GM18507 (cell line): ENCODE measurements at regions not wholly inside any gene's neighbourhood (a gene's known extent, or its start where the extent isn't known, plus 50 kb on each side); places are given as distances from the start of the nearest gene placed in this dataset.

ENCODE experiments used
- DNase-seq: peaks from one replicate; pipeline ENCODE4 v3.0.0; 2011; ENCODE audit warnings: low read depth; ENCODE audit not compliant: insufficient read length; ENCODE audit errors: extremely low spot score
- FAIRE-seq: peaks from 2 replicates; lab custom pipeline; 2011; peaks lifted over from hg19 to GRCh38; lab: Jason Lieb, UNC

- DNase-seq (no peak), FAIRE-seq (no peak)
Observed at GRCh38 chrX:7318241-7318640, 170.3 kb upstream of the PUDP start.

DNA sequence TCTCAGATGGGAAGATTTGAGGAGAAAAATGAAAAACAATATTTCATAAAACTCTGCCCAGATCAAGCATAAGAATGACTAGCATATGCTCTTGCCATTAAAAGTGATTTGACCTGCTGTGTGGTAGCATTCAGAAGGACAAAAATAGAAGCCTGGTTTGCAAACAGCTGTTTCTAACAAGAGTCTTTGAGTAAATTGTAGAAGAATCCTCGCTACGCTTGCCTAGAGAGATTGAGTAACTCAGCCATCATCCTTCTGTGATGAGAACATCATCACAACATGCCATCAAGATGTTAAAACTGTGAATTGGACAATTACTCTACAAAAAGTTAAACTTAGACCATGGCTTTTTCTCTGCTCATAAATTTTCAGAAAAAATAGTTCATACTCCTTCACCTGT, 168.9 kb upstream of the PUDP start:
- no peak for FAIRE-seq
- DNase-seq, result no peak

- FAIRE-seq (no peak), DNase-seq (no peak)
Observed at GRCh38 chrX:7316280-7316679, 168.3 kb upstream of the PUDP start.

GRCh38 chrX:7314425-7314824, 166.5 kb upstream of the PUDP start:
- DNase-seq (no peak), FAIRE-seq (no peak)

GRCh38 chrX:7307720-7308119, 159.8 kb upstream of the PUDP start:
- no peak for DNase-seq
- FAIRE-seq, result no peak

DNA sequence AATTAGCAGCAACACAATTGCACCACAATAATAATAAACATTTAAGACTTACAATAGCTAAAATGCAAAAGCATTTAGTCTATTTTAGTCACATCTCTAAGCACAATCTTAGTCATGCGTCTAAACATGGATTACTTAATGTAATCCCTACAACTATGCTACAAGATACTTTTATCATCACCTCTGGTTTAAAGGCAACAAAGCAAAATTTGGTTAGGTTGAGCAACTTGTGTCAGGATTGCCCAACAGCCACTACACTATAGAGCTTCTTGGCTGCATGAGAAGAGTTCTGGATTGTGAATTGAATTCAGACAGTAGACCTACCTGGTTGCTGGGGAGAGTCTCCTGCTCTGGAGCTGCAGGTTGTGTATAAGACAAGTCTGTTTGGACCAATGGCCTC, 146.5 kb upstream of the PUDP start:
- FAIRE-seq, result no peak

DNA sequence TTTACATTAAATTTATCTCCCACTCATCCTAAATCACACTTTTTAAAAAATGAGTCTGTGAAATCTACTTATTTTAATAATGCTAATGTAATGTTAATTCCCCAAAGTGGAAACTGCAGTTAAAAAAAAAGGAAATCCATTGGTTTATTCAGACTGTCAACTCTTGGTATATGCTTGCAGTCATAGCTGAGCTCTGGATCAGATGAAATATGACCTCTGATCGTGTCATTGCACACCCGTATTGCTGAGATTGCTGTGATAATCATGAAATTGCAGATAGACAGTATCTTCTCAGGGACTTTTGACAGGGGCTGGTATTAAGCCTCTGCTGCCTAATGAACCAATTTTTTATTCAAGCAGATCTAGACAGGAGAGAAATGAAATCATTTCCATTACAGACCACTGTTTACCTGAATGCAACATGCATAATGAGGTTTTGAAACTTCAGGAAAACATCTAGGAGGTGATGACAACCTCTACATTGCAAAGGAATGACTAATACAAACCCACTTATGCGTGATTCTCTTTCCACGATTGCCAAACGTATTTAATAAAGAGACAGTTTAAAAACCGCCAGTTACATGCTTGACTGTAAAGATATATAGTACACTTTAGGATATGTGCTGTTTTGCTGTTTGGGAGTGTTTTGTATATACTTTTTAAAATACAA, 138.3 kb upstream of the PUDP start:
- DNase-seq (no peak), FAIRE-seq (no peak)

More for the DNA sequence above, 146.5 kb upstream of the PUDP start:
- no peak for DNase-seq

DNA sequence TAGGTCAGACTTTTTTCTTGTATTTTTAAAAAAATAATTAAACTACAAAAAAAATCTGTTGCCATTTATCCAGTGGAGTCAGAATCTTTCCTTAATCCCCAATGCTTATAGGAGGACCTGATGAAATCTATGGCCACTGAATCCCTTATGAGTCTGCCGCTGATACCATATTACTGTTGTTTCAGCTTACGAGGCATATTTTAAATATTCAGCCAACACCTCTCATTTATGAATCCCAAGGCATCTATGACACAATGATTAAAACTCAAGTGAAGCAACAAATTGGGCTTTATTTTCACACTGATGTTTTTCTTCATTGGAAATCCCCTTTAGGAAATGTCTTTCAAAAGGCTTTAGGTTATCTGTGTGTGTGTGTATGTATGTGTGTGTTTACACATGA, 137.8 kb upstream of the PUDP start:
- DNase-seq, result no peak
- FAIRE-seq, result no peak

DNA sequence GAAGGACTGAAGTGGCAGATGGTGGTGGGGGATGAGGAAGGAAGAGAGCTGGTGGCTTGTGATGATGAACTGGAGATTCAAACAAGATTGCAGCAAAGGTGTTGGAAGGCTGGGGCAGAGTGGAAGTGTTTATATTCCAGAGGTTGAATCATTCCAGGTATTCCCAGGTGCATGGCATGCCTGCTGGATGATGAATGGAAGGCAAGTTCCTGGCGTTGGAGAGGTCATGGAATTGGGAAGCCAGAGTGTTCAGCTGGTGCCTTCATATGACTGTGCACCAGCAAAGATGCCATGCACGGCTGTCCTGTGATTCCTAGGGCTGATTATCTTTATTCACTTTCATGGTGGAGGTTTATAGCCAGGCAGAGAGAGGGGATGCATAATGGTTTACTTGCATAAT, 135.8 kb upstream of the PUDP start:
- FAIRE-seq (no peak), DNase-seq (no peak)

- no peak for FAIRE-seq
- no peak for DNase-seq
Observed at GRCh38 chrX:7280520-7280919, 132.6 kb upstream of the PUDP start.

- FAIRE-seq, result no peak
- DNase-seq, result no peak
Observed at GRCh38 chrX:7272346-7272745, 124.4 kb upstream of the PUDP start.

- DNase-seq (no peak), FAIRE-seq (no peak)
Observed at GRCh38 chrX:7270933-7271332, 123.0 kb upstream of the PUDP start.

GRCh38 chrX:7269991-7270390, 122.0 kb upstream of the PUDP start:
- DNase-seq, result no peak
- no peak for FAIRE-seq

DNA sequence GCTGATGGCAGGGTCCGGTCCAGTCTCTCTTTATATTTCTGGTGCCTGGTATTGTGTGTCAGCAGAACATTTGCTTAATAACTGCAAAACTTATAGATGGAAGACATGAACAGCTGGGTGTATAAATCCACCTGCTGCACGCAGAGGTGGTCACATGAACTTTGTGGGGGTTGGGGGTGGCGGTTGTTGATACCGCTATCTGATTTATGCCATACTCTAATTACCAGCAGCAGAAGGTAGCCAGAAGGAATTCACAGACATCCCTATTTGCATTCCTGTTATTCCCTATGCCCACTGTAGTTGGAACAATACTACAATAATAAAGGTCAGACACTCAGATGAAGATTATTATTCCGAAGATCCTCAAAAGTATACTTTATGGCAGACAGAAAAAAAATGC, 121.6 kb upstream of the PUDP start:
- DNase-seq, result no peak
- no peak for FAIRE-seq

GRCh38 chrX:7266288-7266687, 118.3 kb upstream of the PUDP start:
- DNase-seq, result no peak
- FAIRE-seq, result no peak

GRCh38 chrX:7264399-7264798, 116.4 kb upstream of the PUDP start:
- DNase-seq, result no peak

GRCh38 chrX:7263961-7264360, 116.0 kb upstream of the PUDP start:
- FAIRE-seq (no peak), DNase-seq (no peak)

More at GRCh38 chrX:7264399-7264798, 116.4 kb upstream of the PUDP start:
- FAIRE-seq, result peak; percentile 77

DNA sequence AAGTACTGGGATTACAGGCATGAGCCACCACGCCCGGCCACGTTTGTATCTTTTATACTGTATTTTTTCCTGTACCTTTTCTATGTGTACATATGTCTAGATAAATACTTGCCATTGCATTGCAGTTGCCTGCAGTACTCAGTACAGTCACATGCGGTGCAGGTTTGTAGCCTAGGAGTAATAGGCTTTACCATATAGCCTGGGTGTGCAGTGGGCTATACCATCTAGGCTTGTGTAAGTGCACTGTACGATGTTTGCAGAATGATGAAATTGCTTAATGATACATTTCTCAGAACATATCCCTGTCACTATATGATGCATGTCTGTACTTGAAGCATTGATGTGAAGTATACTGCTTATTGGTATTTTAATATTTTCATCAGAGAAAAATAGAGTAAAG, 115.4 kb upstream of the PUDP start:
- DNase-seq (no peak), FAIRE-seq (no peak)

- FAIRE-seq, result peak; percentile 60
- no peak for DNase-seq
Observed at GRCh38 chrX:7262551-7262950, 114.6 kb upstream of the PUDP start.

GRCh38 chrX:7261672-7262332, 113.8 kb upstream of the PUDP start:
- no peak for DNase-seq
- peak; percentile 93 for FAIRE-seq

DNA sequence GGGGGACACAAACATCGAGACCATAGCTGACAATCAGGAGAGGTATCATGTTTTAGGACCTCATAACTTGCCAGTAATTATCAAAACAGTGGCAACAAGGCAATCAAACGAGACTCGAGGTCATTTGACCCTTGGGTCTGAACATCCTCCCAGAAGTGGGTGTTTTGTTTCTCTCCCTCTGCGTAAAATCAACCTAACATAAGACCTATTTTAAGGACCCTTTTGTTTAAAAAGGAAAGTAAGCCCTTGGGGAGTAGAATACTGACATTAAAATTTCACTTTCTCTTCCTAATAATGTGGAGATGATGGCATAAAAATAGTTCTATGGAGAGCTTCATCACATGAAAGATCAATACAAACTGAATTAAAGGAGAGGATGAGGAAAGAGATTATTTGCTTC, 106.2 kb upstream of the PUDP start:
- no peak for FAIRE-seq
- no peak for DNase-seq
